Colonic mucosa (tissue), 4 donors: ENCODE measurements at regions not wholly inside any gene's neighbourhood (a gene's known extent, or its start where the extent isn't known, plus 50 kb on each side); places are given as distances from the start of the nearest gene placed in this dataset.

Experiments
- DNase-seq: peaks from one replicate; pipeline ENCODE4 v3.0.0-alpha.2; 2020
- H3K27ac ChIP-seq: fragments of 200-600 bp; one replicate; pipeline ENCODE4 v1.8.0; 2021
- H3K27me3 ChIP-seq: fragments of 200-600 bp; one replicate; pipeline ENCODE4 v1.8.0; 2021
- H3K36me3 ChIP-seq: fragments of 200-600 bp; one replicate; pipeline ENCODE4 v1.8.0; 2021
- H3K4me1 ChIP-seq: fragments of 200-600 bp; one replicate; pipeline ENCODE4 v1.8.0; 2021; ENCODE audit warnings: mild to moderate bottlenecking
- H3K4me3 ChIP-seq: fragments of 200-600 bp; one replicate; pipeline ENCODE4 v1.8.0; 2021
- H3K9ac ChIP-seq, 2 donors: one replicate each; pipeline ENCODE4 v1.7.0; 2013; ENCODE audit warnings: control low read depth in 2 of 2, low read depth in 2 of 2, low read length in 2 of 2
- H3K9me3 ChIP-seq: fragments of 200-600 bp; one replicate; pipeline ENCODE4 v1.8.0; 2021
- CTCF ChIP-seq: fragments of 200-600 bp; IDR thresholded peaks from one replicate; pipeline ENCODE4 v1.8.0; 2022; ENCODE audit warnings: antibody characterized with exemption, mild to moderate bottlenecking
- intact Hi-C: fragments of 100-400 bp; cut with DNase I; formaldehyde crosslinking; loops from one replicate; pipeline ENCODE4 v1.14.1; 2022
- donor health status: healthy.
- donor health status: DM: no; HTN: no; CAD: no.
- donor health status: DM: no; HTN: no; CAD: no.

GRCh38 chr2:191573216-191573615 lies 104.7 kb upstream of the NABP1 start:
- no peak overlapping the region for H3K9ac ChIP-seq
- H3K4me3 ChIP-seq = no peak overlapping the region
- DNase-seq = no peak
- no peaks in the 10 kb centered on the region for H3K9me3 ChIP-seq
- H3K4me1 ChIP-seq = no peaks in the 10 kb centered on the region
- no peaks in the 10 kb centered on the region for H3K36me3 ChIP-seq
- TF ChIP-seq CTCF = no peak
- no peaks in the 10 kb centered on the region for H3K27me3 ChIP-seq
- intact Hi-C loops = no loop called here
- H3K27ac ChIP-seq = no peak overlapping the region

GRCh38 chr2:191574232-191574631 lies 103.7 kb upstream of the NABP1 start:
- no peaks in the 10 kb centered on the region for H3K36me3 ChIP-seq
- no peak overlapping the region for H3K4me3 ChIP-seq
- no peak for TF ChIP-seq CTCF
- DNase-seq = no peak
- H3K27ac ChIP-seq = no peak overlapping the region
- H3K9me3 ChIP-seq = no peaks in the 10 kb centered on the region
- H3K4me1 ChIP-seq = no peaks in the 10 kb centered on the region
- intact Hi-C loops = no loop called here
- H3K9ac ChIP-seq = no peak overlapping the region
- no peaks in the 10 kb centered on the region for H3K27me3 ChIP-seq

- Histone ChIP-seq H3K9ac (no peak overlapping the region), H3K9me3 (no peaks in the 10 kb centered on the region), H3K4me1 (no peaks in the 10 kb centered on the region), H3K27ac (no peak overlapping the region), H3K36me3 (no peaks in the 10 kb centered on the region), H3K27me3 (no peaks in the 10 kb centered on the region), H3K4me3 (no peak overlapping the region)
- no peak for TF ChIP-seq CTCF
- DNase-seq = no peak
- intact Hi-C loops = no loop called here
Measured at GRCh38 chr2:191577605-191578004, 100.3 kb upstream of the NABP1 start.

- intact Hi-C loops = no loop called here
- Histone ChIP-seq H3K27me3 (no peaks in the 10 kb centered on the region), H3K36me3 (no peaks in the 10 kb centered on the region), H3K4me3 (no peak overlapping the region), H3K9ac (no peak overlapping the region), H3K9me3 (no peaks in the 10 kb centered on the region), H3K4me1 (no peaks in the 10 kb centered on the region), H3K27ac (no peak overlapping the region)
- no peak for DNase-seq
- no peak for TF ChIP-seq CTCF
Measured at GRCh38 chr2:191578031-191578430, 99.9 kb upstream of the NABP1 start.

- TF ChIP-seq CTCF = no peak
- H3K9me3 ChIP-seq = no peaks in the 10 kb centered on the region
- no peaks in the 10 kb centered on the region for H3K36me3 ChIP-seq
- no peak overlapping the region for H3K9ac ChIP-seq
- no peak overlapping the region for H3K4me3 ChIP-seq
- no peak overlapping the region for H3K27ac ChIP-seq
- intact Hi-C loops = no loop called here
- no peaks in the 10 kb centered on the region for H3K4me1 ChIP-seq
- no peaks in the 10 kb centered on the region for H3K27me3 ChIP-seq
- no peak for DNase-seq
Measured at GRCh38 chr2:191580581-191580980, 97.4 kb upstream of the NABP1 start.

GRCh38 chr2:191581003-191581402 lies 96.9 kb upstream of the NABP1 start:
- no peak overlapping the region for H3K27ac ChIP-seq
- H3K4me1 ChIP-seq = no peaks in the 10 kb centered on the region
- H3K9ac ChIP-seq = no peak overlapping the region
- H3K9me3 ChIP-seq = no peaks in the 10 kb centered on the region
- intact Hi-C loops = no loop called here
- no peak for TF ChIP-seq CTCF
- DNase-seq = no peak
- H3K27me3 ChIP-seq = no peaks in the 10 kb centered on the region
- H3K36me3 ChIP-seq = no peaks in the 10 kb centered on the region
- H3K4me3 ChIP-seq = no peak overlapping the region
